ENCODE measurements at regions not wholly inside any gene's neighbourhood (a gene's known extent, or its start where the extent isn't known, plus 50 kb on each side); places are given as distances from the start of the nearest gene placed in this dataset.
A peak's percentile ranks its signal among the peaks of the same experiment; 100 is the strongest.

DNA sequence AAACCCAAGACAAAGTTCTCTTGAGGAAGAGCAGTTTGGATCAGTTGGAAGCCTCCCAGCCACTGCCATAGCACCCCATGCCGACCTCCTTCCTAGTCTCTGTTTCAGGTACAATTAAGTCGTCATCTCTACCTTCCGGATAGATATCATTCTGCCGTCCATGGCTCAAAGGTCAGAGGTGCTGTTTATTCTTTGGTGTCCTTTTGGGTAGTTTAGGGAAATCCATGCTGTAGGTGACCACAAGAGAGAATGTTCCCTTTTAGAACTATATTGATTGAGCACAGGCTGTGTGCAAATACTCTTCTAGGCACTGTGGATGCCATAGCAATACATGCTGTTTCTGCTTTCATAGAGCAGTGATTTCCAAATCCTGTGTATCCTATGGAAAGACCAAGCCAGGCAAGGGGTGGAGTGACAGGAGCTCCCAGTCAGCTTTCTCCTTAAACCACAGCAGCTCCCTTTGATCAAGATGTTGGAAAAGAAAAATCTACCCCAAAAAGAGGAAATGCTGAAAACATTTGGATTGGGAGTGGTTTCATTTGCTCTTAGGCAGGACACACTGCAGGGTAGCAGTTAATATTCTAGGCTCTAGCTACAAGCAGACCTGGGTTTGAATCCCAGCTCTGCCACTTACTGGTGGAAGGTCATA, 127.9 kb downstream of the PALM2AKAP2 start:
- Histone ChIP-seq H3K9me3 (ENCODE audit: low read length) (no peaks in the 10 kb centered on the region), H3K27me3 (ENCODE audit: control insufficient read depth in 1 of 2, insufficient read depth in 2 of 2, low read length in 2 of 2) (no peaks in the 10 kb centered on the region), H3K27ac (ENCODE audit: extremely low read length, insufficient read depth, low read length) (peak overlapping the region; percentile 38), H3K79me2 (ENCODE audit: insufficient read depth, low read length) (no peaks in the 10 kb centered on the region), H3K4me3 (replicated peaks in 1 of 3; ENCODE audit: insufficient read depth in 1 of 3, low read depth in 2 of 3, low read length in 3 of 3) (no peak overlapping the region), H3K4me2 (ENCODE audit: low read depth, low read length) (peak overlapping the region; percentile 28), H3K4me1 (ENCODE audit: insufficient read depth, low read length) (peaks cover 32% of the 10 kb centered on the region), H4K20me1 (ENCODE audit: insufficient read depth, low read length) (no peaks in the 10 kb centered on the region), H3K9ac (ENCODE audit: insufficient read depth, low read depth, low read length) (no peak overlapping the region), H3K36me3 (replicated peaks in 1 of 2; ENCODE audit: control insufficient read depth in 1 of 2, insufficient read depth in 2 of 2, low read length in 2 of 2) (no peaks in the 10 kb centered on the region), H2AFZ (ENCODE audit: low read length) (no peak overlapping the region)
- ATAC-seq (peak; percentile 87), FAIRE-seq (peak; percentile 53), DNase-seq (ENCODE audit: low spot score) (peak; percentile 67)
- intact Hi-C loops (cut with micrococcal nuclease; ENCODE audit: unreplicated experiment) (no loop called here), in situ Hi-C loops (cut with HindIII; ENCODE audit: extremely low pct_ligation_motif_present, low pct_unique_long_range_greater_than_20kb) (loop anchor here (5.0 kb wide), 1 partner anchor 244 kb away; no protein-coding TSS in a partner anchor)
- ChIA-PET CTCF (ENCODE audit: low intra/inter-chr PET ratio, low total read pairs) (no interaction called here), POLR2A (no interaction called here)
- 0% methylated on average over 4 of the region's 4 CpGs for WGBS (ENCODE audit: low lambda C conversion rate)
- BruUV-seq (replicated peaks), result no TSS peak
- peak; percentile 41; the same call in 1 of the 2 replicates for TF ChIP-seq ZMYM3 (CRISPR knock-in tag; IDR thresholded peaks at IDR 0.05)
- TF ChIP-seq, protein P1, sequence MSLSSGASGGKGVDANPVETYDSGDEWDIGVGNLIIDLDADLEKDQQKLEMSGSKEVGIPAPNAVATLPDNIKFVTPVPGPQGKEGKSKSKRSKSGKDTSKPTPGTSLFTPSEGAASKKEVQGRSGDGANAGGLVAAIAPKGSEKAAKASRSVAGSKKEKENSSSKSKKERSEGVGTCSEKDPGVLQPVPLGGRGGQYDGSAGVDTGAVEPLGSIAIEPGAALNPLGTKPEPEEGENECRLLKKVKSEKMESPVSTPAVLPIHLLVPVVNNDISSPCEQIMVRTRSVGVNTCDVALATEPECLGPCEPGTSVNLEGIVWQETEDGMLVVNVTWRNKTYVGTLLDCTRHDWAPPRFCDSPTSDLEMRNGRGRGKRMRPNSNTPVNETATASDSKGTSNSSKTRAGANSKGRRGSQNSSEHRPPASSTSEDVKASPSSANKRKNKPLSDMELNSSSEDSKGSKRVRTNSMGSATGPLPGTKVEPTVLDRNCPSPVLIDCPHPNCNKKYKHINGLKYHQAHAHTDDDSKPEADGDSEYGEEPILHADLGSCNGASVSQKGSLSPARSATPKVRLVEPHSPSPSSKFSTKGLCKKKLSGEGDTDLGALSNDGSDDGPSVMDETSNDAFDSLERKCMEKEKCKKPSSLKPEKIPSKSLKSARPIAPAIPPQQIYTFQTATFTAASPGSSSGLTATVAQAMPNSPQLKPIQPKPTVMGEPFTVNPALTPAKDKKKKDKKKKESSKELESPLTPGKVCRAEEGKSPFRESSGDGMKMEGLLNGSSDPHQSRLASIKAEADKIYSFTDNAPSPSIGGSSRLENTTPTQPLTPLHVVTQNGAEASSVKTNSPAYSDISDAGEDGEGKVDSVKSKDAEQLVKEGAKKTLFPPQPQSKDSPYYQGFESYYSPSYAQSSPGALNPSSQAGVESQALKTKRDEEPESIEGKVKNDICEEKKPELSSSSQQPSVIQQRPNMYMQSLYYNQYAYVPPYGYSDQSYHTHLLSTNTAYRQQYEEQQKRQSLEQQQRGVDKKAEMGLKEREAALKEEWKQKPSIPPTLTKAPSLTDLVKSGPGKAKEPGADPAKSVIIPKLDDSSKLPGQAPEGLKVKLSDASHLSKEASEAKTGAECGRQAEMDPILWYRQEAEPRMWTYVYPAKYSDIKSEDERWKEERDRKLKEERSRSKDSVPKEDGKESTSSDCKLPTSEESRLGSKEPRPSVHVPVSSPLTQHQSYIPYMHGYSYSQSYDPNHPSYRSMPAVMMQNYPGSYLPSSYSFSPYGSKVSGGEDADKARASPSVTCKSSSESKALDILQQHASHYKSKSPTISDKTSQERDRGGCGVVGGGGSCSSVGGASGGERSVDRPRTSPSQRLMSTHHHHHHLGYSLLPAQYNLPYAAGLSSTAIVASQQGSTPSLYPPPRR (CRISPR knock-in tag; IDR thresholded peaks at IDR 0.05; ENCODE audit: borderline replicate concordance), result peak; percentile 52; the same call in 1 of the 2 replicates
- TF ChIP-seq KLF13 (CRISPR knock-in tag; IDR thresholded peaks at IDR 0.05), result no peak
- TF ChIP-seq HMG20A (CRISPR knock-in tag; IDR thresholded peaks at IDR 0.05; ENCODE audit: borderline replicate concordance), result peak; percentile 35; the same call in 1 of the 2 replicates
- TF ChIP-seq ZNF282 (IDR thresholded peaks at IDR 0.05; ENCODE audit: partially characterized antibody), result no peak
- TF ChIP-seq ZSCAN9 (CRISPR knock-in tag; IDR thresholded peaks at IDR 0.05; ENCODE audit: borderline replicate concordance), result no peak
- TF ChIP-seq THAP11 (CRISPR knock-in tag; IDR thresholded peaks at IDR 0.05), result no peak
- TF ChIP-seq CEBPZ (IDR thresholded peaks at IDR 0.05; ENCODE audit: low read length), result no peak
- TF ChIP-seq MYC (CRISPR knock-in tag; IDR thresholded peaks at IDR 0.05; ENCODE audit: borderline replicate concordance), result no peak
- no peak for TF ChIP-seq SYNCRIP (IDR thresholded peaks at IDR 0.05; ENCODE audit: insufficient read depth, low read depth, low read length)
- peak; percentile 62; the same call in 1 of the 2 replicates for TF ChIP-seq LCORL (IDR thresholded peaks at IDR 0.05)
- TF ChIP-seq LCORL (CRISPR knock-in tag; IDR thresholded peaks at IDR 0.05), result peak; percentile 46; the same call in 1 of the 2 replicates
- TF ChIP-seq ZNF850 (CRISPR knock-in tag; conservative IDR thresholded peaks at IDR 0.05), result no peak
- TF ChIP-seq BCL6 (CRISPR knock-in tag; IDR thresholded peaks at IDR 0.05), result peak; percentile 75
- TF ChIP-seq RFX1 (IDR thresholded peaks at IDR 0.05), result peak; percentile 24; the same call in 1 of the 2 replicates
- no peak for TF ChIP-seq MTA1 (CRISPR knock-in tag; IDR thresholded peaks at IDR 0.05; ENCODE audit: borderline replicate concordance)
- TF ChIP-seq RAD21 (CRISPR knock-in tag; IDR thresholded peaks at IDR 0.05), result no peak
- TF ChIP-seq E2F5 (CRISPR knock-in tag; conservative IDR thresholded peaks at IDR 0.05), result no peak
